Erythroblast (primary cell): ENCODE measurements at regions not wholly inside any gene's neighbourhood (a gene's known extent, or its start where the extent isn't known, plus 50 kb on each side); places are given as distances from the start of the nearest gene placed in this dataset.

Source experiments
- DNase-seq, 2 experiments: peaks; one replicate each; lab custom pipeline; 2025; lab: John Stamatoyannopoulos, UW
- GATA1 ChIP-seq: IDR thresholded peaks from 2 replicates; pipeline ENCODE4 v1.6.1; 2011; ENCODE audit warnings: low read depth, mild to moderate bottlenecking, control low read depth, low read length, moderate library complexity
- POLR2A ChIP-seq: IDR thresholded peaks from 2 replicates; pipeline ENCODE4 v1.6.1; 2011; ENCODE audit warnings: mild to moderate bottlenecking, low read length

GRCh38 chr5:115469904-115470516 lies 74.6 kb downstream of the FEM1C start:
- no peak for DNase-seq
- TF ChIP-seq POLR2A = no peak
- TF ChIP-seq GATA1 = no peak

- TF ChIP-seq POLR2A (no peak), GATA1 (no peak)
- no peak for DNase-seq
Measured at GRCh38 chr5:115467628-115468027, 76.9 kb downstream of the FEM1C start.

DNA sequence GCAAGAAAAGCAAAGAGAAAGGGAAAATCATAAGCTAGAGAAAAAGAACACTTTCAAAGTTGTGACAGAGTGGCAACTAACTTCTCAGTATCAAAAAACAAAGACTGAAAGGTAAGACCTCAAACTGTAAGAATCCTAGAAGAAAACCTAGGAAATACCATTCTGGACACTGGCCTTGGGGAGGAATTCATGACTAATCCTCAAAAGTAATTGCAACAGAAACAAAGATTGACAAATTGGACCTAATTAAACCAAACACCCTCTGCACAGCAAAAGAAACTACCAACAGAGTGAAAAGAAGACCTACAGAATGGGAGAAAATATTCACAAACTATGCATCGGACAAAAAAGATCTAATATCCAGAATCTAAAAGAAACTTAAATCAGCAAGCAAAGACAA lies 79.1 kb downstream of the FEM1C start:
- no peak for TF ChIP-seq GATA1
- TF ChIP-seq POLR2A = no peak
- DNase-seq = no peak

DNA sequence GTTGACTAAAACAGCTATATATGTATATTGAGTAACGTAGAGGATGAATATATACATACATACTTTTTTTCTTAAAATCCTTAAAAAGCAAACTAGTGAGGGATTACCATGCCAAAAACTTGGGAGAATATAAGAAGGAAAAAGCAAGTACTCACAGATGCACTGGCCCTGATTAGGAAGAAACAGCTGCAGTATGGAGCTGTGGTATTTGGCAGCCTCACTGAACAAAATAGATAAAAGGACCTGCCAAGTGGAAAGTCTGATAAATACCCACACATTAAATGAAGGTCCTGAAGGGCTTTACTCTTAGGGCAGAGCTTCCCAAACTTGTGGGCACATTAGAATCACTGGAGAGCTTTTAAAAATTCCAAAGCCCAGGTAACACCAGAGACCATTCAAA lies 80.6 kb downstream of the FEM1C start:
- DNase-seq = peak; percentile 82 to 90
- peak; percentile 82 for TF ChIP-seq GATA1
- no peak for TF ChIP-seq POLR2A

DNA sequence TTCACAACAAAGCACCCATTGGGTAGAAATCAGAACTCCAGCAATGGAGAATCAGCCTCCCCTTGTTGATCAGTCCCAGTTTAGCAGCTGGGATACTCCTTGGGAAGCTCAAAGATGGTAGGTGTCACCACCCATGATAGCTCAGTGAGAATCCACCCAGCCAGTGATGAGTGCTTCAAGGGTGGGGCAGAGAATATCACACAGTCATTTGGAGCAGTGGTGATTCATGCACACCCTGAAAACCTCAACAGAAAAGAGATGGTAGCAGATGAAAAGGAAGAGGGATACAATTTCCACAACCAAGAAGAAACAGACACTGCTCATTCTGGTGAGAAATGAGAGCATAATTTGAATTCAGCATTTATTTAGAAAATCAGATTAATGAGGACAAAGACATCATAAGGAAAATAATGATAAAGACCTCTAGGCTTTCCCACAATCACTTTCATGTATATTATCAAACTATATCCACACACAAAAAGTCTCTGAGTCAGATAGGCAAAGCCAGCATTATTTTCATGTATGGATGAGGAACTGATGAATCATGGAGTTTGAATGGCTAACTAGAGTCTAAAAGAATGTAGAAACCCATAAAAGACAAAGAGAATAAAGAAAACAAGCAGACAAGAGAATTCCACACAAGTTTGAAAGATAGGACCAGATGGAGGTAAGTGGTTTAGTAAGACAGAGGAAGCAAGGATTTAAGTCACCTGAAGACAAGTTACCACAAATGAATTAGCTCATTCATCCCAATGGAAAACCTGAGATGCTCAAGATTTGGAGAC lies 82.9 kb downstream of the FEM1C start:
- DNase-seq = peak; percentile 55 to 84
- no peak for TF ChIP-seq GATA1
- TF ChIP-seq POLR2A = no peak

DNA sequence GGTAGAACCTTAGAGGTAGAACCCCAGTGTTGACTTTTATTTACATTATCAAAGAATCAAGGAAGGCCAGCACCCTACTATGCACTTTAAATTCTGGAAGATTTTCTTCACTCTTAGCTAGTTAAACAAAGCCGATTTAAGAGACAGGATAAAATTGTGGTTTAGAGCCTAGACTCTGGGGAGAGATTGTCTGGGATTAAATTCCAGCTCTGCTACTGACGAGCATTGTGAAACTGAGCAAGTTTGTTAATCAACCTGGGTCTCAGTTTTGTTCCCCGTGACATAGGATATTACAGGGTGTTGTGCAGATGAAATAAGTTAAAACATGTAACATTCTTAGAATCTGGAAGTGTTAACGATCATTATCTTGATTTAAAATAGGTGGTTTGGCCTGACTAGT lies 83.5 kb downstream of the FEM1C start:
- TF ChIP-seq POLR2A (no peak), GATA1 (no peak)
- DNase-seq = no peak

GRCh38 chr5:115460472-115460871 lies 84.1 kb downstream of the FEM1C start:
- peak; percentile 31 to 74 for DNase-seq
- TF ChIP-seq POLR2A (no peak), GATA1 (no peak)

DNA sequence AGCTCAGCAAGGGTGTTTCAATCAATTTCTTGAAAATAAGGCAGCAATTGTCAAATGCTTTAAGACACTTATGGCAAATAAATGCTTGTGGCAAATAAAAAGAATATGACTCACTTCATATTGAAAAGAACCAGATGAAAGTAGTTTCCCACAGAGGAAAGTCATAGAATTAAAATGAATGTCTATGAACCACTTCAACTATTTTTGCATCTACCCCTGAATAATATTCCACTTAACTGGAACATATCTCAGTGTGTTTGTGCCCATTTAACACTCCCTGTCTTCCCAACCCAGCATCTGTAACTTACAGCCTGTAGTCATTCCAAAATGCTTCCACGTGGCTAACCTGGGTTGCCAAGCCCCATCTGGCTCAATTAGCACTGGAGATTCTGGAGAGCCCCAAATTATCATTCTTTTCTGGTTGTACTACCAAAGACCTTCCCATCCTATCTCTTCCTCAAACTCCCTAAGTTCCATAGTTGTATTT lies 84.7 kb downstream of the FEM1C start:
- TF ChIP-seq POLR2A (no peak), GATA1 (no peak)
- DNase-seq = no peak

DNA sequence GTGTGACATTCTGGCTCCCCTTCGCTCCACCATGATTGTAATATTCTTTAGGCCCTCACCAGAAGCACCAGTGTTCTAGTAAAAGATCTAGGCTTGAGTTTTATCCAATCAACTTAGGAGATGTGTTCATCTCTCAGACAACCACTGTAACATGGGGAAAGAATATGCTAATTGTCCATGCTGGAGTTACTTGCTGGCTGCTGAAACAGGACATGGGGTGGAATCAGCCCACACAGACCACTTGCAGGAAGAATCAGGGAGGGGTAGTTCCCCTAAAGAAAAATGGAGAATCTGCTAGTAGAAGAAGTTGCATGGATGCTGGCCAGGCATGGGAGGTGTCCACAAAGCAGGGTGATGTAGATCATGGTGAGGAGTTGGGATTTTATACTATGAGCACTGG lies 86.2 kb downstream of the FEM1C start:
- TF ChIP-seq POLR2A = no peak
- DNase-seq = no peak

DNA sequence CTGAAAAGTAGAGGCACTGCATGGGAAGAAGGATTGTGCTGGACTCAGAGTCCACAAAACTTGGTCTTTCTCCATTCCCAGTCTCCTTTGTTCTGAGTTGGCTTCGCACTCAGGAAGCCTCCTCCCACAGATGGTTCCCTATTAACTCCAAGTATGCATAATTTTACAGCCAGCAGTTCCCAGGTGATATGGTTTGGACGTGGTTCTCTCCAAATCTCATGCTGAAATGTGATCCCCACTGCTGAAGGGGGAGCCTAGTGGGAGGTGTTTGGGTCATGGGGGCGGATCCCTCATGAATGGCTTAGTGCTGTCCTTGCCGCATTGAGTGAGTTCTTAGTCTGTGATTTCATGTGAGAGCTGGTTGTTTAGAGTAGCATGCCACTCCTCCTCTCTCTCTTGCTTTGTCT lies 86.6 kb downstream of the FEM1C start:
- DNase-seq = no peak
- TF ChIP-seq GATA1 = no peak
- no peak for TF ChIP-seq POLR2A

DNA sequence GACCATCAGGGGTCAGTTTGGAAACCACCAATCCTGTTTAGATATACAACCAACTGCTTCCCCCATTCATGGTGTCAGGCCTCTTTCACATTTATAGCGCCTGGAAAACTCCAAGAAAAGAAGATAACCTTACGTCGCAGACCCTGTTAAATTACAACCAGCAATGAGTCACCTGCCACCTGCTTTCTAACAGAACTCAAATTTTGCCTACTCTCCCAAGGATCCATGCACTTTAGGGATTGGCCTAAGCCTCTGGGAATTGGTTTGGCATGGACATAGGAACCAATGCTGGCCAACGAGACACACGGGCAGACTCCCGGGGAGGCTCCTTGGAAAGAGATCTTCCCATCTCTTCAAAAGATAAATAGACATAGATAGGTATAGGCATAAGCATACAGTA lies 87.0 kb downstream of the FEM1C start:
- no peak for DNase-seq
- TF ChIP-seq GATA1 (no peak), POLR2A (no peak)

DNA sequence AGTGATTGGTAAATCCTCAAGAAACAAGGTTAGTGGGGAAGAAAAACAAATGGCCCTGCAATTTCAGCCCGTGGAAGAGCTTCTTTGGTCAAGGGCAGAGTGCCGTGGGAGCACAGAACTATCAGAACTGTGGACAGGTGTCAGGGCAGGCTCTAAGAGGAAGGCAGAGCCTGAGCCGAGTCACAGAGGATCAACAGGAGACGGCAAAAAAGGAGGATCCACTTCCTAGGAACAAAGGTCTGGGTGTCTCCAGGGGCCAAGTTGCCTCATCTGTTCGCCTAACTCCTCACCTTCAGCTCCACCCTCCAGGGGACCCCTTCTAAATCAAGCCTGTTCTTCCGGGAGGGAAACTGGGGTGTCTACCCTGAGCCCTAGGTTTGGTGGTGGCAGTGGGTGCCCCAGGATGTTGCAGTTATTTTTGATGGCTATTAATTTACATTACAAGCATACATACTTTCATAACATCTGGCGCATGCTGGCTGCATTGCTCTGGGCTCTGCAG lies 88.0 kb downstream of the FEM1C start:
- no peak for TF ChIP-seq GATA1

GRCh38 chr5:115456056-115456455 lies 88.5 kb downstream of the FEM1C start:
- TF ChIP-seq POLR2A (no peak), GATA1 (no peak)
- no peak for DNase-seq

More for the DNA sequence above, 88.0 kb downstream of the FEM1C start:
- DNase-seq = no peak

DNA sequence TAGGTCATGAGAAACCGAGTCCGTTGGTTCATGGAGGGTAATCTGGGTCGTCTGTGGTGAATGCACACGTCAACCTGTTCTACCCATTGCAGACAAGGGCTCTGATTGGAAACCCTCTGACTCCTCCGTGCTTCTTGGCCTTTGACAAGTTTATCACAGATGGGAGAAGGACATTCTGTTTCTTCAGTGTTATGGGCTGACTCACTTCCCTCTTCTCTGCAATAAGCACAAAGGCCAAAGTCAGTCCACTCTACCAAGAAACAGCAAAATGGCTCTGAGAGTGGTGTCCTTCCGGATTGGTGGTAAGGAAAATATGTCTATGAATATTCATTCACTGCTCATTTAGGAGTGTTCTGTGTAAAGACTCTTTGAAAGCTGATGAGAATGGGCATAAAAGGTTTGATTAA lies 89.3 kb downstream of the FEM1C start:
- TF ChIP-seq GATA1 (no peak), POLR2A (no peak)
- no peak for DNase-seq
